ENCODE measurements at regions not wholly inside any gene's neighbourhood (a gene's known extent, or its start where the extent isn't known, plus 50 kb on each side); places are given as distances from the start of the nearest gene placed in this dataset.

GRCh38 chr4:115275615-115276014 is 162.2 kb upstream of the NDST4 start:
- Histone ChIP-seq H3K4me3 (no peak overlapping the region), H3K27me3 (no peaks in the 10 kb centered on the region), H3K27ac (replicated peaks in 1 of 4) (no peak overlapping the region), H3K36me3 (no peaks in the 10 kb centered on the region), H3K9me3 (no peaks in the 10 kb centered on the region), H3K4me1 (no peaks in the 10 kb centered on the region)
- intact Hi-C loops (cut with DNase I): no loop called here
- DNase-seq (ENCODE audit: extremely low spot score): no peak
- WGBS: 80% methylated on average over 2 of the region's 2 CpGs
- TF ChIP-seq POLR2AphosphoS5 (IDR thresholded peaks at IDR 0.05) (no peak), POLR2A (IDR thresholded peaks at IDR 0.05; ENCODE audit: low read depth) (no peak), EP300 (IDR thresholded peaks at IDR 0.05) (no peak)
- TF ChIP-seq, protein P1, sequence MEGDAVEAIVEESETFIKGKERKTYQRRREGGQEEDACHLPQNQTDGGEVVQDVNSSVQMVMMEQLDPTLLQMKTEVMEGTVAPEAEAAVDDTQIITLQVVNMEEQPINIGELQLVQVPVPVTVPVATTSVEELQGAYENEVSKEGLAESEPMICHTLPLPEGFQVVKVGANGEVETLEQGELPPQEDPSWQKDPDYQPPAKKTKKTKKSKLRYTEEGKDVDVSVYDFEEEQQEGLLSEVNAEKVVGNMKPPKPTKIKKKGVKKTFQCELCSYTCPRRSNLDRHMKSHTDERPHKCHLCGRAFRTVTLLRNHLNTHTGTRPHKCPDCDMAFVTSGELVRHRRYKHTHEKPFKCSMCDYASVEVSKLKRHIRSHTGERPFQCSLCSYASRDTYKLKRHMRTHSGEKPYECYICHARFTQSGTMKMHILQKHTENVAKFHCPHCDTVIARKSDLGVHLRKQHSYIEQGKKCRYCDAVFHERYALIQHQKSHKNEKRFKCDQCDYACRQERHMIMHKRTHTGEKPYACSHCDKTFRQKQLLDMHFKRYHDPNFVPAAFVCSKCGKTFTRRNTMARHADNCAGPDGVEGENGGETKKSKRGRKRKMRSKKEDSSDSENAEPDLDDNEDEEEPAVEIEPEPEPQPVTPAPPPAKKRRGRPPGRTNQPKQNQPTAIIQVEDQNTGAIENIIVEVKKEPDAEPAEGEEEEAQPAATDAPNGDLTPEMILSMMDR (IDR thresholded peaks at IDR 0.05): no peak

DNA sequence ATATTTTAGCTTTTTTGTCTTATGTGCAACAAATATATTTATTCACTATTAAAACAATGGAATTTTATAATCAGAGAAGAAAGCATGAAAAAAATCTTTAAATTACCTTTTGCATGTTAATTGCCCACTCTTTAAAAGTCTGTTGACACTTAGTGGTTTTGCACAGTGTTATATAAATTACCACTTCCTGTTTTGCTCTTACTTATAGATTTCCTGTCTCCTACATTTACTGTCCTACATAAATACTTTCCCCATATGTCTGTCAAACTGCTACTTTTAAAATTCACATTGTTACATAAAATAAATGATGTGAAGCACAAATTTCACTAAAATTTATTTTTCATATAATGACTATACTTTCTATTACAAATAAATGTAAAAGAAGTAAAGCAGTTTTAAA is 161.1 kb upstream of the NDST4 start:
- no peaks in the 10 kb centered on the region for H3K27me3 ChIP-seq
- H3K9me3 ChIP-seq: no peaks in the 10 kb centered on the region
- TF ChIP-seq EP300 (IDR thresholded peaks at IDR 0.05) (no peak), POLR2A (IDR thresholded peaks at IDR 0.05; ENCODE audit: low read depth) (no peak), POLR2AphosphoS5 (IDR thresholded peaks at IDR 0.05) (no peak)
- TF ChIP-seq, protein P1 (IDR thresholded peaks at IDR 0.05): no peak
- H3K36me3 ChIP-seq: no peaks in the 10 kb centered on the region
- no peak overlapping the region for H3K27ac ChIP-seq (replicated peaks in 1 of 4)
- H3K4me3 ChIP-seq: no peak overlapping the region
- intact Hi-C loops (cut with DNase I): no loop called here
- H3K4me1 ChIP-seq: no peaks in the 10 kb centered on the region
- no peak for DNase-seq (ENCODE audit: extremely low spot score)

DNA sequence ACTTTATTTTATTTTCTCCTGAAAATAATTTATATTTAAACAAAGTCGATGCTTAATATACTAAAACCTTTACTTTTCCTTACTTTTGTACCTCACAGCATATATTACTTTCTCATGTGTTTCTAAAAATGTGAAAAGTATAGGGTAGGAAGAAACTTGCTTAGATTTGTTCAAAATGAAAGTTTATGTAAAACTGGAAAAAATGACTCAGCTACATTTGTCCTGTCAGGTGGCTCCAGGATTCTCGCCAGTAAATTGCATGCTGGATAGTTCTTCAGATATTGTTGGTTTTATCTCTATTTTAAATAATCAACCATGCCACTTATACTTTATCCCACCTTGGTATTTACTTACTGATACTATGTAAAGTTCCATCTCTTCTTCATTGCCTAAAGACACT is 159.2 kb upstream of the NDST4 start:
- no peaks in the 10 kb centered on the region for H3K27me3 ChIP-seq
- H3K4me1 ChIP-seq: no peaks in the 10 kb centered on the region
- no peaks in the 10 kb centered on the region for H3K36me3 ChIP-seq
- intact Hi-C loops (cut with DNase I): no loop called here
- TF ChIP-seq EP300 (IDR thresholded peaks at IDR 0.05): no peak
- TF ChIP-seq POLR2AphosphoS5 (IDR thresholded peaks at IDR 0.05): no peak
- no peak for TF ChIP-seq POLR2A (IDR thresholded peaks at IDR 0.05; ENCODE audit: low read depth)
- TF ChIP-seq, protein P1 (IDR thresholded peaks at IDR 0.05): no peak
- no peaks in the 10 kb centered on the region for H3K9me3 ChIP-seq
- WGBS: 86% methylated on average over 2 of the region's 2 CpGs
- no peak overlapping the region for H3K27ac ChIP-seq (replicated peaks in 1 of 4)
- H3K4me3 ChIP-seq: no peak overlapping the region
- DNase-seq (ENCODE audit: extremely low spot score): no peak

- H3K36me3 ChIP-seq: no peaks in the 10 kb centered on the region
- intact Hi-C loops (cut with DNase I): no loop called here
- no peaks in the 10 kb centered on the region for H3K4me1 ChIP-seq
- no peak overlapping the region for H3K4me3 ChIP-seq
- no peak for DNase-seq (ENCODE audit: extremely low spot score)
- H3K27me3 ChIP-seq: no peaks in the 10 kb centered on the region
- 64% methylated on average over 1 of the region's 1 CpG for WGBS
- no peak overlapping the region for H3K27ac ChIP-seq (replicated peaks in 1 of 4)
- H3K9me3 ChIP-seq: no peaks in the 10 kb centered on the region
- TF ChIP-seq POLR2AphosphoS5 (IDR thresholded peaks at IDR 0.05) (no peak), POLR2A (IDR thresholded peaks at IDR 0.05; ENCODE audit: low read depth) (no peak), EP300 (IDR thresholded peaks at IDR 0.05) (no peak)
- TF ChIP-seq, protein P1 (IDR thresholded peaks at IDR 0.05): no peak
Measured at GRCh38 chr4:115272185-115272584, 158.8 kb upstream of the NDST4 start.

GRCh38 chr4:115260195-115260594 is 146.8 kb upstream of the NDST4 start:
- H3K36me3 ChIP-seq: no peaks in the 10 kb centered on the region
- no peak overlapping the region for H3K27ac ChIP-seq (replicated peaks in 1 of 4)
- no peaks in the 10 kb centered on the region for H3K4me1 ChIP-seq
- TF ChIP-seq EP300 (IDR thresholded peaks at IDR 0.05): no peak
- TF ChIP-seq POLR2A (IDR thresholded peaks at IDR 0.05; ENCODE audit: low read depth): no peak
- TF ChIP-seq, protein P1 (IDR thresholded peaks at IDR 0.05): no peak
- no peak for TF ChIP-seq POLR2AphosphoS5 (IDR thresholded peaks at IDR 0.05)
- H3K9me3 ChIP-seq: no peaks in the 10 kb centered on the region
- WGBS: 77% methylated on average over 1 of the region's 1 CpG
- no peak overlapping the region for H3K4me3 ChIP-seq
- intact Hi-C loops (cut with DNase I): no loop called here
- no peaks in the 10 kb centered on the region for H3K27me3 ChIP-seq
- DNase-seq (ENCODE audit: extremely low spot score): no peak

Data from esophagus muscularis mucosa (tissue), 4 donors.